Loucy (cell line): ENCODE measurements at regions not wholly inside any gene's neighbourhood (a gene's known extent, or its start where the extent isn't known, plus 50 kb on each side); places are given as distances from the start of the nearest gene placed in this dataset.

ENCODE experiments used
- H2AFZ ChIP-seq: fragments of 200-600 bp; sonication (generic); 2 replicates; pipeline ENCODE4 v1.6.0; 2016; ENCODE audit warnings: antibody characterized with exemption, mild to moderate bottlenecking, low read length, moderate library complexity
- H3F3A ChIP-seq: fragments of 200-600 bp; 2 replicates; pipeline ENCODE4 v1.6.0; 2016; ENCODE audit warnings: antibody characterized with exemption, low read depth, mild to moderate bottlenecking
- H3K27me3 ChIP-seq: fragments of 200-600 bp; sonication (generic); 2 replicates; pipeline ENCODE4 v1.6.1; 2014; ENCODE audit warnings: low read length, mild to moderate bottlenecking; ENCODE audit not compliant: insufficient read depth, poor library complexity, severe bottlenecking
- H3K36me3 ChIP-seq: fragments of 200-600 bp; sonication (generic); 2 replicates; pipeline ENCODE4 v1.6.1; 2016; ENCODE audit warnings: low read length; ENCODE audit not compliant: insufficient read depth
- H3K4me1 ChIP-seq: fragments of 200-600 bp; sonication (generic); 2 replicates; pipeline ENCODE4 v1.5.1; 2014; ENCODE audit warnings: low read length, mild to moderate bottlenecking; ENCODE audit not compliant: insufficient read depth, poor library complexity, severe bottlenecking
- H3K4me2 ChIP-seq: fragments of 200-600 bp; sonication (generic); 2 replicates; pipeline ENCODE4 v1.6.0; 2014; ENCODE audit warnings: antibody characterized with exemption, low read length, low read depth, mild to moderate bottlenecking; ENCODE audit not compliant: poor library complexity, severe bottlenecking
- H3K4me3 ChIP-seq: fragments of 200-600 bp; sonication (generic); 2 replicates; pipeline ENCODE4 v1.5.1; 2014; ENCODE audit warnings: low read length, mild to moderate bottlenecking, mixed read lengths; ENCODE audit not compliant: poor library complexity, severe bottlenecking
- H3K79me2 ChIP-seq: fragments of 200-600 bp; sonication (generic); 2 replicates; pipeline ENCODE4 v1.6.1; 2014; ENCODE audit warnings: low read length; ENCODE audit not compliant: insufficient read depth
- H3K9ac ChIP-seq: fragments of 200-600 bp; sonication (generic); 2 replicates; pipeline ENCODE4 v1.6.0; 2014; ENCODE audit warnings: mild to moderate bottlenecking, low read depth, low read length, moderate library complexity; ENCODE audit not compliant: poor library complexity, severe bottlenecking
- H3K9me2 ChIP-seq: fragments of 200-600 bp; sonication (generic); replicated peaks from 2 replicates; pipeline ENCODE4 v1.6.1; 2016; ENCODE audit warnings: low read depth, low read length, mixed read lengths
- H3K9me3 ChIP-seq: fragments of 200-600 bp; sonication (generic); 2 replicates; pipeline ENCODE4 v1.6.1; 2014; ENCODE audit warnings: mild to moderate bottlenecking, antibody characterized with exemption, low read length, low read depth; ENCODE audit not compliant: insufficient read depth
- H4K20me1 ChIP-seq: fragments of 200-600 bp; sonication (generic); 2 replicates; pipeline ENCODE4 v1.6.0; 2014; ENCODE audit warnings: antibody characterized with exemption, low read length, mild to moderate bottlenecking; ENCODE audit not compliant: insufficient read depth, poor library complexity, severe bottlenecking
- EZH2phosphoT487 ChIP-seq: fragments of 200-600 bp; IDR thresholded peaks from 2 replicates; pipeline ENCODE4 v1.6.1; 2018; ENCODE audit warnings: antibody characterized with exemption, mild to moderate bottlenecking, moderate library complexity, borderline replicate concordance
- TF ChIP-seq, protein P1 (sequence below): fragments of 200-600 bp; sonication (generic); conservative IDR thresholded peaks from 2 replicates; pipeline ENCODE4 v1.5.1; 2014; ENCODE audit warnings: mild to moderate bottlenecking, antibody characterized with exemption, low read length

GRCh38 chr1:192418552-192419285 lies 101.9 kb downstream of the RGS21 start:
- H3K9me2 ChIP-seq: no peaks in the 10 kb centered on the region
- H3K36me3 ChIP-seq: no peaks in the 10 kb centered on the region
- H3K79me2 ChIP-seq: no peaks in the 10 kb centered on the region
- no peak overlapping the region for H3K9ac ChIP-seq
- H4K20me1 ChIP-seq: no peaks in the 10 kb centered on the region
- TF ChIP-seq, protein P1, sequence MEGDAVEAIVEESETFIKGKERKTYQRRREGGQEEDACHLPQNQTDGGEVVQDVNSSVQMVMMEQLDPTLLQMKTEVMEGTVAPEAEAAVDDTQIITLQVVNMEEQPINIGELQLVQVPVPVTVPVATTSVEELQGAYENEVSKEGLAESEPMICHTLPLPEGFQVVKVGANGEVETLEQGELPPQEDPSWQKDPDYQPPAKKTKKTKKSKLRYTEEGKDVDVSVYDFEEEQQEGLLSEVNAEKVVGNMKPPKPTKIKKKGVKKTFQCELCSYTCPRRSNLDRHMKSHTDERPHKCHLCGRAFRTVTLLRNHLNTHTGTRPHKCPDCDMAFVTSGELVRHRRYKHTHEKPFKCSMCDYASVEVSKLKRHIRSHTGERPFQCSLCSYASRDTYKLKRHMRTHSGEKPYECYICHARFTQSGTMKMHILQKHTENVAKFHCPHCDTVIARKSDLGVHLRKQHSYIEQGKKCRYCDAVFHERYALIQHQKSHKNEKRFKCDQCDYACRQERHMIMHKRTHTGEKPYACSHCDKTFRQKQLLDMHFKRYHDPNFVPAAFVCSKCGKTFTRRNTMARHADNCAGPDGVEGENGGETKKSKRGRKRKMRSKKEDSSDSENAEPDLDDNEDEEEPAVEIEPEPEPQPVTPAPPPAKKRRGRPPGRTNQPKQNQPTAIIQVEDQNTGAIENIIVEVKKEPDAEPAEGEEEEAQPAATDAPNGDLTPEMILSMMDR: no peak
- no peak for TF ChIP-seq EZH2phosphoT487
- no peaks in the 10 kb centered on the region for H3K4me1 ChIP-seq
- no peak overlapping the region for H2AFZ ChIP-seq
- no peaks in the 10 kb centered on the region for H3F3A ChIP-seq
- no peaks in the 10 kb centered on the region for H3K27me3 ChIP-seq
- H3K9me3 ChIP-seq: no peaks in the 10 kb centered on the region
- no peak overlapping the region for H3K4me2 ChIP-seq
- H3K4me3 ChIP-seq: no peak overlapping the region

DNA sequence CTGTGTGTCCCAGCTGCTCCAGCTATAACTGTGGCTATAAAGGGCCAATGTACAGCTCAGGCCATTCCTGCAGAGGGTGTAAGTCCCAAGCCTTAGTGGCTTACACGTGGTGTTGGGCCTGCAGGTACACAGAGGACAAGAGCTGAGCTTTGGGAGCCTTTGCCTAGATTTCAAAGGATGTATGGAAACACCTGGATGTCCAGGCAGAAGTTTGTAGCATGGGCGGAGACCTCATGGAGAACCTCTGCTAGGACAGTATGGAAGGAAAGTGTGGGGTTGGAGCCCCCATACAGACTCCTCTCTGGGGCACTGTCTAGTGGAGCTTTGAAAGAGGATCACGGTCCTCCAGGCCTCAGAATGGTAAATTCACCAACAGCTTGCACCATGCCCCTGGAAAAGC lies 113.9 kb downstream of the RGS21 start:
- Histone ChIP-seq H3K4me1 (no peaks in the 10 kb centered on the region), H3K9me3 (peaks cover 5% of the 10 kb centered on the region; the same call in 1 of the 2 replicates), H3K4me2 (no peak overlapping the region), H3K36me3 (no peaks in the 10 kb centered on the region), H2AFZ (no peak overlapping the region), H3K9me2 (no peaks in the 10 kb centered on the region), H3K79me2 (no peaks in the 10 kb centered on the region), H3F3A (no peaks in the 10 kb centered on the region), H3K4me3 (no peak overlapping the region), H4K20me1 (no peaks in the 10 kb centered on the region), H3K27me3 (no peaks in the 10 kb centered on the region), H3K9ac (no peak overlapping the region)
- TF ChIP-seq EZH2phosphoT487: no peak
- TF ChIP-seq, protein P1: no peak

DNA sequence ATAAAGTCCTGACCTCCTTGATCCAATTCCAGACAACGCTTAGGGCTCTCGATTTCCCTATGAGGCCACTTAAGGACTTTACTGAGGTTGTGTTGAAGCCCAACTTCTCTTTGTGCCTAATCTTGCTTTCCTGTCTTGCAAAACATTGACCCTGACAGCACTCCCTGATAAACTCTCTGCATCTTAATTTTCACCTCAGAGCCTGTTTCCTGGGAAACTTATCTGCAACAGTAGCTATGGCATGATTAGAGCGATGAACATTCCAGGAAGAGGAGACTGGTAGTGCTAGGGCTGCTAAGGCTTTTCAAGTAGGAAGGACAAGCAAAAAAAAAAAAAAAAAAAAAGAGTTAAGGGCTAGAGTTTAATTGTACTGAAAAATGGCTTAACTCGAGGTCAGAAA lies 118.9 kb downstream of the RGS21 start:
- Histone ChIP-seq H3K9me3 (peaks cover 3% of the 10 kb centered on the region; the same call in 1 of the 2 replicates), H3K4me2 (no peak overlapping the region), H3K27me3 (no peaks in the 10 kb centered on the region), H3F3A (no peaks in the 10 kb centered on the region), H4K20me1 (no peaks in the 10 kb centered on the region), H3K9me2 (no peaks in the 10 kb centered on the region), H3K4me1 (no peaks in the 10 kb centered on the region), H3K36me3 (no peaks in the 10 kb centered on the region), H2AFZ (no peak overlapping the region), H3K79me2 (no peaks in the 10 kb centered on the region), H3K4me3 (no peak overlapping the region), H3K9ac (no peak overlapping the region)
- TF ChIP-seq, protein P1: no peak
- TF ChIP-seq EZH2phosphoT487: no peak
